ENCODE measurements at regions not wholly inside any gene's neighbourhood (a gene's known extent, or its start where the extent isn't known, plus 50 kb on each side); places are given as distances from the start of the nearest gene placed in this dataset.

DNA sequence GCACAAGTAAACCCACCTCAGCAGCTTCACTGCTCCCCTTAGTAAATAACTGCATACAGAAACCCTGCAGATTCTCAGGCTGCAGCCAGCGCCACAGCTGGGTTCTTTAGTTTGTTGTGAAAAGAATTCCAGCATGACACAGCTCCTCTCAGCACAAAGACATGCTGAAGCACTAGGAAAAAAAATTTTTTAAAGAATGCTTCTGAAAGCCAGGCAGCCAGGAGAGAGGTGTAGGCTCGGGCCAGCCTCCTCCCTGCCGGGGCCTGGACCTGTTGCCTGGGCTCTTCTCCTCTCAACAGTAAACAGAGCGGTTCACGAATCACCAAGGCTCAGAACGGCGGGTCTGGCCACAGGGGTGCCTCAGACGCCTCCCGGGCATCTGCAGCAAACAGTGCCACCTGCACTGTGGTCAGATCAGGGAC lies 95.7 kb upstream of the POU3F3 start:
- peak; percentile 9 for DNase-seq (ENCODE audit: low spot score)

GRCh38 chr2:104762031-104762430 lies 91.9 kb upstream of the POU3F3 start:
- no peak for DNase-seq (ENCODE audit: low spot score)

DNA sequence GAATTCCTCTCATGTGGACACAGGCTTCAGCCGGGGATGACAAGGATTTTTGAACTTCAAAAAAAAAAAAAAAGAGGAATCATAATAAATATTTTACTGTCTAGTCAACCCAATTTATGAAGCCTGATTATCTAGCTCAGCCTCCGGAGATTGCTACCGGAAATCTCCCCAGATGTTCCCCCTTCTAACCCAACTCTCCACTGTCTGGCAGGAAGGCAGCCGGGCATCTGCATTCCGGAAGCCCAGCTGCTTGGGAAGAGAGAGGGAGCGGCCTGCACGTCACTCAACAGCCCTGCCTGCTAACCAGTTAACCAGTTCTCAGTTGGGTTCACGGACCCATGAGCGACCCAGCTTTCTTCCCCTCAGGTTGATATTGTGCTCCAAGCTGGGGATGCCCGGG lies 87.2 kb upstream of the POU3F3 start:
- DNase-seq (ENCODE audit: low spot score), result no peak

- DNase-seq (ENCODE audit: low spot score), result no peak
Observed at GRCh38 chr2:104768694-104769093, 85.2 kb upstream of the POU3F3 start.

DNA sequence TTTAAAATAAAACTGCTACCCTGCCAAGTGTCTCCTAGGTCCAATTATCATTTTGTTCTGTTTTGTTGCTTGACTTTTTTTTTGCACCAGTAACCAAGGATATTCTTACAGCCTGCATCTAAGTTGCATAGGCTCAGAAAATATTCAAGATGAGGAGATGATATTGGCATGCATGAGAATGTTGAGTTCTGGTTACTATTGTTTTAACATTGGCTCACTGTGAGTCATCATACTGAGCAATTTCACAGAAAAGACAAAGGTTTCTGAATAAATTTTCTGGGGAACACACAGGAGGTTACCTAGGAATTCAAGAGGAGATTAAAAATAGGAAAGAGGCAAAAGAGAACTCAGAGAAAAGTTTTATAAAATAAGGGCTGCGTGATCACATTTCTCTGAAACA lies 84.8 kb upstream of the POU3F3 start:
- no peak for DNase-seq (ENCODE audit: low spot score)

DNA sequence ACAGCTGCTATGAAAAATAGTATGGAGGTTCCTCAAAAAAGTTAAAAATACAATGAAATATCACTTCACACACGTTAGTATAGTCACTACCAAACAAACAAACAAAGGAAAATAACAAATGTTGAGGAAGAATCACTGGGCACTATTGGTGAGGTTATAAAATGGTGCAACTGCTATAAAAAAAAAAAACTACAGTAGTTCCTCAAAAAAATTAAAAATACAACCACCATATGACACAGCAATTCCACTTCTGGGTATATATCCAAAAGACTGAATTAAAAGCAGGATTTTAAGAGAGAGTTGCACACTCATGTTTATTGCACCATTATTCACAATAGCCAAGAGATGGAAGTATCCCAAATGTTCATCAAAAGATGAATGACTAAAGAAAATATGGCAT lies 80.9 kb upstream of the POU3F3 start:
- DNase-seq (ENCODE audit: low spot score), result no peak

GRCh38 chr2:104774631-104775030 lies 79.3 kb upstream of the POU3F3 start:
- DNase-seq (ENCODE audit: low spot score), result no peak

GRCh38 chr2:104777721-104778120 lies 76.2 kb upstream of the POU3F3 start:
- DNase-seq (ENCODE audit: low spot score), result no peak

GRCh38 chr2:104781151-104781550 lies 72.8 kb upstream of the POU3F3 start:
- DNase-seq (ENCODE audit: low spot score), result no peak

- DNase-seq (ENCODE audit: low spot score), result no peak
Observed at GRCh38 chr2:104784264-104784663, 69.7 kb upstream of the POU3F3 start.

DNA sequence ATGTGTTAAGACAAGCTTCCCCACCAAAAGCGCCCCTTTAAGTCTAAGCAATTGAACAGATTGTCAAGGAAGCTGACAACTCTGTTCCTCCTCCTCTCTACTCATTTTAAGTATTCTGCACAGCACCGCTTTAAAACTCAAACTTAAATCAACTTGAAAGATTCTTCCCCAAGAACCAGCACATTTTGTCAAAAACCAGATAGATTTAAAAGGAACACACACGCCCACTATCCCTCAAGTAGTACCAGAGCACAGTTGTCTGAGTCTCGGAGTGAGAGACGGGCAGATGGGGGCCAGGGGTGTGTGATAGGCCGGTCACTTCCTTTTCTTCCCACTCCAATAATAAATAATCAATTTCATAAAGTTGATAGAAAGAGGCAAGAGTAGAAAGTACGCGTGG lies 67.7 kb upstream of the POU3F3 start:
- no peak for DNase-seq (ENCODE audit: low spot score)

DNA sequence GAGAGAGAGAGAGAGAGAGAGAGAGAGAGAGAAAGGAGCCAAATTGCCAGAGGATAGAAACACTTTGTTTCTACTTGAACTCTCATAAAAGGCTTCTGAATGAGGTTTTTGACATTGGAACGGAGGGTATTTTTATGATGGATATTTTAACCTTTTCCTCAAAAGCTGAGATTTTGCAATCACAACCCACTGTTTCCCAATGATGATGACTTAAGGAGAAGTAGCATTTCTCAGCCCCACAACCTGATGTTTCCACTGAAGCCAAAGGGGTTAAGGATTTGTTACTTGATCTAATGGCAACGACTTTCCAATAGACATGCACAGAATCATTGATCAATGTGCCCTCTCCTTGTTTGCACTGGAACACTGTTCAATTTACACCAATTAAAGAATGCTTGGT lies 67.1 kb upstream of the POU3F3 start:
- DNase-seq (ENCODE audit: low spot score), result no peak

DNA sequence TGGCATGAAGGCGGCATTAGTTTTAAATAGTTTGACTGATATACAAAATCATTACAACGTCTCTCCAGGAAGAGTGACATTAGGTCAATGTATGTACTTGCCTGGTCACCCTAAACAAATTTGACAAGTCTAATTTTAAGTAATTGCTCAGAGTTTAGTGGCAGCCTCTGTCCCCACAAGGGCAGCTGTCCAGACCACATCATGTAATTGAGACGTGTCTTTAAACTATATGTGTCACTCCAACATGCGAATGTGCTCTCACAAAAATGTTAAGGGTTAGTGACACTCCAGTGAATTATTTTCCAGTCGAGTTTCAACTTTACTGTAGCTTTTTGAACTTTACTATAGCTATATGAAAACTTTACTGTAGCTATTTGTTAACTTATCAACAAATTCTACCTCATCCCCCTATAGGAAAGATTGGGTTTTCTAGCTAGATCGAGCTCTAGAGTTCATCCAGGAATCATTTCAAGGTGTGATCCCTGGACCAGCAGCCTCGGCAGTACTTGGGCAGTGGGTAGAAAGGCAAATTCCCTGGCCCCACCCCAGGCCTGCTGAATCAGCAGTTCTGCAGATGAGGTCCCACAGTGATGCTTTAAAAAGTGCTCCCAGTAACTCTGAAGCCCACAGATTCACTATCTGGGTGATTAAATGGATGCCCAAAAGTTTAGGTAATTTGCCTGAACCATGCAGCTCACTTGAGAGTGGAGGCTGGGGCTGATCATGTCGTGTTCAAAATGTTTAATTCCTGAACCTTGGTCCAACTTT lies 66.4 kb upstream of the POU3F3 start:
- DNase-seq (ENCODE audit: low spot score), result no peak

- DNase-seq (ENCODE audit: low spot score), result no peak
Observed at GRCh38 chr2:104788742-104789455, 65.0 kb upstream of the POU3F3 start.

DNA sequence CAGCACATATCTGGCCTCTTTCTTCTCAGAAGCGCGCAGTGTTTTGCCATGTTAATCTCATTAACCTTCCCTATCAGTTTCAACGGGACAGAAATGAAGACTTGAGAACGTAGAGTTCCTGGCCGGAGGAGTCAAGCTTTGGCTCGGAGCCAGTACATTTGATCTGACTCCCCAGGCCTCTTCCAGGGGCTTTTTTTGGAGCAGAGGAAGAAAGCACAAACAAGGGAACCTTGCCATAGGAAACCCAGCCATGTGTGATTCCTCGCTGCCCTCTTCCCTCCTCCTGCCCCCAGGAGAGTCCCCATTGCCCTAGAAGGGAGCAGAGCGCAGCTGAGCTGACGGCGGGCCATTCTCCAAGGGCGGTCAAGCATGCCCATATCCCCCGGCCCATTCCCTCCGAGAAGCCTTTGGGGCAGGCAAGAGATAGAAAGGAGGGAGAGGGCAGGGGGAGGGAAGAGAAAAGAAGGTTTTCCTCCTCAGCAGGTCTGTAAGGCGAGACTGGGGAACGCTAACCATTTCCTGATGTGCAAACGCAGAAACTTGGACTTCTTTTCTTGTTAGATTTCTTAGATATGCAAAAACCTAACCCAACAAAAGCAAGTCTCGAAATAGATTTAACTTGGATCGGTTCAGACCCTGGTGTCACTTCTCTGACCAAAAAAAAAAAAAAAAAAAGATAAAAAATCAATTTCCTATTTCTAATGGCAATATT lies 63.7 kb upstream of the POU3F3 start:
- peak; percentile 1 for DNase-seq (ENCODE audit: low spot score)

DNA sequence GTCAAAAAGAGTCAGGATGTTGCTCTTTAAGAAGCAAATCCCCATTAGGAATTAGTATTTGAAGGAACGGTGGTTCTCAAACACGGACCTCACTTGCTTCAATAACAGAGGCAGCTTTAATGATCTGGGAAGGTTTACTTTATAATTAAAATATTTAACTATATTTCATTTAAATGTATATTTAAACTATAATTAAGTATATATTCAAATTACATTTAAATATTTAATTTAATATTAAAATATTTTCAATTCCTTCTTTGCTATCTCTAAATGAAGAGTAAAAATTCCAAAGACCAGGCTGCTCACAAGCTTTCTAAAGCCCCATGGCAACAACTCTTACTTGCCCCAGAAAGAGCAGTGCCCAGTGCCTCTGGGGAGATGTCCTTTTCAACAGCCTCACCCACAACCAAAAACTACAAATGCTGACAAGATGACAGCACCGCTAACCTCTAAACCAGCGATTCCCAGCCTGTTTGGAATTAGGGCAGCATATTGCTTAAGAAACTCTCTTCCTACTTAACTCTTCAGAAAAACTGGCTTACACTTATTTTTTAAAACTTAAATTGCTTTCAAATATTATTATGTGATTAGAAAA lies 62.9 kb upstream of the POU3F3 start:
- DNase-seq (ENCODE audit: low spot score), result no peak

DNA sequence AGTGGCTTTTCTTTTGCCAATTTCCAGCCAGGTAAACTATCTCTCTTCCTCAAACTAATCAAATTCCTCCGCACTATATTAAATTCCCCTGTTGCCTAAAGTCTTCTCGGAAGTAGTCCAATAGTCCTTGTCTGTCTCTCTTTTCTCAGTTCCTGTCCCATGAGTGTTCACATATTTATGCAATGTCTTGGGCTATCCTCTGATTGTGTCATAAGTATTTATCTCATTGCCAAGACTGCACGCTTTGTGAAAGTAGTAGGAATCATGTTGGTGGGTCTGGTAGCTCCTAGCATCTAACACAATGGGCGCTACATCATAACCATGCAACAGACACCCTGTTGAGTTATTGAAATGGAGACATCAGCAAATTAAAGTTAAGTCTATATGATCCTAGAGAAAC lies 59.9 kb upstream of the POU3F3 start:
- no peak for DNase-seq (ENCODE audit: low spot score)

GRCh38 chr2:104794441-104794840 lies 59.5 kb upstream of the POU3F3 start:
- no peak for DNase-seq (ENCODE audit: low spot score)
